Adrenal gland (tissue), 5 donors: ENCODE measurements at regions not wholly inside any gene's neighbourhood (a gene's known extent, or its start where the extent isn't known, plus 50 kb on each side); places are given as distances from the start of the nearest gene placed in this dataset.

Experiments
- POLR2A ChIP-seq, 2 donors: fragments of 450-650 bp; IDR thresholded peaks; one replicate each; pipeline ENCODE4 v1.6.1; 2017; ENCODE audit warnings: antibody characterized with exemption in 2 of 2, mild to moderate bottlenecking in 2 of 2, moderate library complexity in 1 of 2
- TF ChIP-seq, protein P1 (sequence below), 6 experiments: fragments of 450-650 bp in 4 of 6; fragments of 200-600 bp in 2 of 6; sonication (generic) in 1 of 6; IDR thresholded peaks; 1 replicate in 5 of 6; 2 replicates in 1 of 6; pipeline versions ENCODE4 v1.5.1 to v1.8.0; 2016 to 2021; ENCODE audit warnings: antibody characterized with exemption in 6 of 6, mild to moderate bottlenecking in 2 of 6, moderate library complexity in 1 of 6
- donor health status: DM: no; HTN: no; CAD: no.

GRCh38 chr18:55064073-55064472, 104.8 kb upstream of the CCDC68 start:
- TF ChIP-seq, protein P1, sequence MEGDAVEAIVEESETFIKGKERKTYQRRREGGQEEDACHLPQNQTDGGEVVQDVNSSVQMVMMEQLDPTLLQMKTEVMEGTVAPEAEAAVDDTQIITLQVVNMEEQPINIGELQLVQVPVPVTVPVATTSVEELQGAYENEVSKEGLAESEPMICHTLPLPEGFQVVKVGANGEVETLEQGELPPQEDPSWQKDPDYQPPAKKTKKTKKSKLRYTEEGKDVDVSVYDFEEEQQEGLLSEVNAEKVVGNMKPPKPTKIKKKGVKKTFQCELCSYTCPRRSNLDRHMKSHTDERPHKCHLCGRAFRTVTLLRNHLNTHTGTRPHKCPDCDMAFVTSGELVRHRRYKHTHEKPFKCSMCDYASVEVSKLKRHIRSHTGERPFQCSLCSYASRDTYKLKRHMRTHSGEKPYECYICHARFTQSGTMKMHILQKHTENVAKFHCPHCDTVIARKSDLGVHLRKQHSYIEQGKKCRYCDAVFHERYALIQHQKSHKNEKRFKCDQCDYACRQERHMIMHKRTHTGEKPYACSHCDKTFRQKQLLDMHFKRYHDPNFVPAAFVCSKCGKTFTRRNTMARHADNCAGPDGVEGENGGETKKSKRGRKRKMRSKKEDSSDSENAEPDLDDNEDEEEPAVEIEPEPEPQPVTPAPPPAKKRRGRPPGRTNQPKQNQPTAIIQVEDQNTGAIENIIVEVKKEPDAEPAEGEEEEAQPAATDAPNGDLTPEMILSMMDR (IDR thresholded peaks at IDR 0.05), result no peak
- no peak for TF ChIP-seq POLR2A (IDR thresholded peaks at IDR 0.05)
